GM12873 (cell line): ENCODE measurements at regions not wholly inside any gene's neighbourhood (a gene's known extent, or its start where the extent isn't known, plus 50 kb on each side); places are given as distances from the start of the nearest gene placed in this dataset.

Experiments
- CTCF ChIP-seq: IDR thresholded peaks from 2 replicates; pipeline ENCODE4 v1.5.1; 2012; ENCODE audit warnings: low read depth, mild to moderate bottlenecking, moderate library complexity, low read length, control low read depth; ENCODE audit not compliant: insufficient read depth; ENCODE audit errors: missing control alignments

GRCh38 chr5:88957013-88957412, 74.0 kb upstream of the MEF2C start:
- no peak for TF ChIP-seq CTCF

- no peak for TF ChIP-seq CTCF
Observed at GRCh38 chr5:88956416-88956815, 73.4 kb upstream of the MEF2C start.

- no peak for TF ChIP-seq CTCF
Observed at GRCh38 chr5:88955403-88955802, 72.4 kb upstream of the MEF2C start.

- TF ChIP-seq CTCF: no peak
Observed at GRCh38 chr5:88954511-88954910, 71.5 kb upstream of the MEF2C start.

DNA sequence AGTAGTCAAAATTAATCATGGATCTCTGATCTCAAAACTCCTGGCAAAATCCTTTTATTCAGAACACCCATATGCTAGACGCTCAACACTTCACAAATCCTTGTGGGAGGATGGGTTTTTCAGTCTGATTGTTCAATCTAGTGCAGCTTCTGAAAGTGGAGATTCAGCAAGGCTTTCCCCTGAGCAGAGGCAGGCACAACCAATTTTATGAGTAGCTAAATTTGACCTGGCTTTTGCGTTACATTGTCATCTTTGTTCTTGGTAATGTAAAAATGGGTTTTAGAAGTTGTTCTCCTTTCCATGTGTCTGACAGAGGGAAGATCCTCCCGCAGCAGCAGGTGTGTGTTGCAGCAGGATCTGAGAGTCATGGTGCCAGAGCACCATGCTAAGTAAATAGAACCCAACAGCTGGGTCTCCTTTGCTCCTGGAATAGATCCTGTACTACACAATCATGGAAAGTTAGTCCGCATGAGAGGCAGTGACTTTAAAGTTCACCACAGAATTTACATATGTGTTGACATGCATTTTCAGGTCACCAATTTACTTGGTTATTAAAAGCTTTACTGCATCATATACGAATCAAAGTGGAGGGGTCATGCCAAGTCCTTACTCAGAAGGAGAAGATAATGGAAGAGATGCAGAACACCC, 70.1 kb upstream of the MEF2C start:
- no peak for TF ChIP-seq CTCF

GRCh38 chr5:88952344-88952743, 69.4 kb upstream of the MEF2C start:
- TF ChIP-seq CTCF: no peak

- no peak for TF ChIP-seq CTCF
Observed at GRCh38 chr5:88951457-88951856, 68.5 kb upstream of the MEF2C start.
